ENCODE measurements at regions not wholly inside any gene's neighbourhood (a gene's known extent, or its start where the extent isn't known, plus 50 kb on each side); places are given as distances from the start of the nearest gene placed in this dataset.

GRCh38 chr3:153680526-153680925, 440.7 kb upstream of the ARHGEF26 start:
- Mint-ChIP-seq H3K27me3 (ENCODE audit: unreplicated experiment) (peaks cover 2% of the 10 kb centered on the region), H3K36me3 (ENCODE audit: unreplicated experiment) (no peaks in the 10 kb centered on the region), H3K27ac (ENCODE audit: unreplicated experiment) (no peak overlapping the region), H3K4me3 (ENCODE audit: unreplicated experiment) (no peak overlapping the region), H3K9me3 (ENCODE audit: unreplicated experiment) (no peaks in the 10 kb centered on the region), H3K4me1 (ENCODE audit: low read depth, unreplicated experiment) (no peaks in the 10 kb centered on the region)
- TF ChIP-seq, protein P1, sequence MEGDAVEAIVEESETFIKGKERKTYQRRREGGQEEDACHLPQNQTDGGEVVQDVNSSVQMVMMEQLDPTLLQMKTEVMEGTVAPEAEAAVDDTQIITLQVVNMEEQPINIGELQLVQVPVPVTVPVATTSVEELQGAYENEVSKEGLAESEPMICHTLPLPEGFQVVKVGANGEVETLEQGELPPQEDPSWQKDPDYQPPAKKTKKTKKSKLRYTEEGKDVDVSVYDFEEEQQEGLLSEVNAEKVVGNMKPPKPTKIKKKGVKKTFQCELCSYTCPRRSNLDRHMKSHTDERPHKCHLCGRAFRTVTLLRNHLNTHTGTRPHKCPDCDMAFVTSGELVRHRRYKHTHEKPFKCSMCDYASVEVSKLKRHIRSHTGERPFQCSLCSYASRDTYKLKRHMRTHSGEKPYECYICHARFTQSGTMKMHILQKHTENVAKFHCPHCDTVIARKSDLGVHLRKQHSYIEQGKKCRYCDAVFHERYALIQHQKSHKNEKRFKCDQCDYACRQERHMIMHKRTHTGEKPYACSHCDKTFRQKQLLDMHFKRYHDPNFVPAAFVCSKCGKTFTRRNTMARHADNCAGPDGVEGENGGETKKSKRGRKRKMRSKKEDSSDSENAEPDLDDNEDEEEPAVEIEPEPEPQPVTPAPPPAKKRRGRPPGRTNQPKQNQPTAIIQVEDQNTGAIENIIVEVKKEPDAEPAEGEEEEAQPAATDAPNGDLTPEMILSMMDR (IDR thresholded peaks at IDR 0.05; ENCODE audit: partially characterized antibody, unreplicated experiment) = no peak
- no peak for DNase-seq

- peaks cover 2% of the 10 kb centered on the region for H3K27me3 Mint-ChIP-seq (ENCODE audit: unreplicated experiment)
- no peaks in the 10 kb centered on the region for H3K9me3 Mint-ChIP-seq (ENCODE audit: unreplicated experiment)
- H3K4me3 Mint-ChIP-seq (ENCODE audit: unreplicated experiment) = no peak overlapping the region
- no peaks in the 10 kb centered on the region for H3K4me1 Mint-ChIP-seq (ENCODE audit: low read depth, unreplicated experiment)
- H3K27ac Mint-ChIP-seq (ENCODE audit: unreplicated experiment) = no peak overlapping the region
- TF ChIP-seq, protein P1 (IDR thresholded peaks at IDR 0.05; ENCODE audit: partially characterized antibody, unreplicated experiment) = no peak
- no peaks in the 10 kb centered on the region for H3K36me3 Mint-ChIP-seq (ENCODE audit: unreplicated experiment)
- DNase-seq = no peak
These were observed 440.1 kb upstream of the ARHGEF26 start for GRCh38 chr3:153681057-153681456.

DNA sequence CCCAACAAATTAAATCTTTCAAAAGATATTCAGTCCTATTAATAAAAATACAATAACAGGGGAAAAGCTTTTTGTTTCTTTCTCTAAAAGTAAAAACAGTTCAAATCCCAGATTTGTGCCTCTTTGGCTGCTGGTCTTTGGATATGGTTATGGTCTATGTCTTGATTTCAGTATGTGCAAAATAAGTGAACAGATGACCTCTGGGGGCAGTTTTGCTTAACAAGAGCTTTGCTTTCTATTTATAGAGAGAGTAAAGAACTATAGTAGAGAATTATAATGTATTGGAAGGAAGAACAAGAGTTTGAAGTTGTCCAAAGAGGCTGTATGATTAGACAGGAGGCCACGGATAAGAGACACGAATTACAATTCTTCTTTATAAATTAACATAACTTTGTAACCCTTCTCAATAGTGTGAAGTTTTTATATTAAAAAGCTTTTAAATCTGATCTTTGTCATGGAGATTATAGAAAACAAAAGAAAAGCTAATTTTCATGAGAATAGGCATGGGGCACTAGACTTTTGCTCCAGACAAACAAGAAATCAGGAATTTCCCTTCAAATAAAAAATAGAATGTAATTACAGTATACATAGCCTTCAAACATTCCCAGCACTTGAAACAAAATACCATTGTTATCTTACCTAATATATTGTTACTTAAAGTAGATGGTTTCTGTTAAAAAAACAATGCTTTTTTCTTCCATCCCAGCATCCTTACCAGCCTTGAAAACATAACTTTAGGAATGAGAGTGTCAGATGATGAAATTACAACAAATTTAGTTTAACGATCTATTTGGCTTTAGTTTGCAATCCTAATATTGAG, 432.7 kb upstream of the ARHGEF26 start:
- Mint-ChIP-seq H3K9me3 (ENCODE audit: unreplicated experiment) (no peaks in the 10 kb centered on the region), H3K4me1 (ENCODE audit: low read depth, unreplicated experiment) (peaks cover 1% of the 10 kb centered on the region), H3K27me3 (ENCODE audit: unreplicated experiment) (no peaks in the 10 kb centered on the region), H3K36me3 (ENCODE audit: unreplicated experiment) (no peaks in the 10 kb centered on the region), H3K27ac (ENCODE audit: unreplicated experiment) (no peak overlapping the region), H3K4me3 (ENCODE audit: unreplicated experiment) (no peak overlapping the region)
- TF ChIP-seq, protein P1 (IDR thresholded peaks at IDR 0.05; ENCODE audit: partially characterized antibody, unreplicated experiment) = no peak
- DNase-seq = no peak

- H3K4me3 Mint-ChIP-seq (ENCODE audit: unreplicated experiment) = no peak overlapping the region
- H3K27me3 Mint-ChIP-seq (ENCODE audit: unreplicated experiment) = no peaks in the 10 kb centered on the region
- DNase-seq = no peak
- H3K9me3 Mint-ChIP-seq (ENCODE audit: unreplicated experiment) = no peaks in the 10 kb centered on the region
- H3K36me3 Mint-ChIP-seq (ENCODE audit: unreplicated experiment) = no peaks in the 10 kb centered on the region
- TF ChIP-seq, protein P1 (IDR thresholded peaks at IDR 0.05; ENCODE audit: partially characterized antibody, unreplicated experiment) = no peak
- H3K4me1 Mint-ChIP-seq (ENCODE audit: low read depth, unreplicated experiment) = peaks cover 6% of the 10 kb centered on the region
- H3K27ac Mint-ChIP-seq (ENCODE audit: unreplicated experiment) = no peak overlapping the region
These were observed 428.0 kb upstream of the ARHGEF26 start for GRCh38 chr3:153693207-153693606.

DNA sequence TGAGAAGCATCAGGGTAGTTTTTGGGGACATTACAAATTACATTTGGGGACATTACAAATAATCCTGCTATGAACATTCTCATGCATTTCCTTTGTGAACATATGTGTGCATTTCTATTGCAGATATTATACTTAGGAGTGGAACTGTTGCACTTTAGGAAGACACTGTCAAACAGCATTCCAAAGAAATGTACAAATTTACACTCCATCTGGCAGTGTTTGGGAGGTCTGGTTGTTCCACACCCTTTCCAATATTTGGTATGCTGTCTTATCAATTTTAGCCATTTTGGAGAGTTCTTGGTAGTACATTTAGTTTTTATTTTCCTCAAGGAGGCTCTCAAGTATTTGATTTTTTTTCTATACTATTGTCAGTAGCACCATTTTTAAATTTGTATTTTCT, 419.1 kb upstream of the ARHGEF26 start:
- no peaks in the 10 kb centered on the region for H3K36me3 Mint-ChIP-seq (ENCODE audit: unreplicated experiment)
- H3K27me3 Mint-ChIP-seq (ENCODE audit: unreplicated experiment) = no peaks in the 10 kb centered on the region
- peaks cover 8% of the 10 kb centered on the region for H3K4me1 Mint-ChIP-seq (ENCODE audit: low read depth, unreplicated experiment)
- no peak overlapping the region for H3K4me3 Mint-ChIP-seq (ENCODE audit: unreplicated experiment)
- H3K27ac Mint-ChIP-seq (ENCODE audit: unreplicated experiment) = no peak overlapping the region
- peaks cover 1% of the 10 kb centered on the region for H3K9me3 Mint-ChIP-seq (ENCODE audit: unreplicated experiment)
- TF ChIP-seq, protein P1 (IDR thresholded peaks at IDR 0.05; ENCODE audit: partially characterized antibody, unreplicated experiment) = no peak
- no peak for DNase-seq
